Fibroblast of pulmonary artery (primary cell): ENCODE measurements at regions not wholly inside any gene's neighbourhood (a gene's known extent, or its start where the extent isn't known, plus 50 kb on each side); places are given as distances from the start of the nearest gene placed in this dataset.

ENCODE experiments used
- DNase-seq: peaks from one replicate; pipeline ENCODE4 v3.0.0-alpha.2; 2010; ENCODE audit warnings: low read depth
- H3K4me3 ChIP-seq: replicated peaks from 2 replicates; pipeline ENCODE4 v1.5.1; 2011; ENCODE audit warnings: low read depth, mild to moderate bottlenecking, control low read depth, low read length, moderate library complexity
- TF ChIP-seq, protein P1 (sequence below): IDR thresholded peaks from 2 replicates; pipeline ENCODE4 v1.5.1; 2011; ENCODE audit warnings: mild to moderate bottlenecking, control low read depth, low read length, inconsistent platforms; ENCODE audit errors: missing control alignments

DNA sequence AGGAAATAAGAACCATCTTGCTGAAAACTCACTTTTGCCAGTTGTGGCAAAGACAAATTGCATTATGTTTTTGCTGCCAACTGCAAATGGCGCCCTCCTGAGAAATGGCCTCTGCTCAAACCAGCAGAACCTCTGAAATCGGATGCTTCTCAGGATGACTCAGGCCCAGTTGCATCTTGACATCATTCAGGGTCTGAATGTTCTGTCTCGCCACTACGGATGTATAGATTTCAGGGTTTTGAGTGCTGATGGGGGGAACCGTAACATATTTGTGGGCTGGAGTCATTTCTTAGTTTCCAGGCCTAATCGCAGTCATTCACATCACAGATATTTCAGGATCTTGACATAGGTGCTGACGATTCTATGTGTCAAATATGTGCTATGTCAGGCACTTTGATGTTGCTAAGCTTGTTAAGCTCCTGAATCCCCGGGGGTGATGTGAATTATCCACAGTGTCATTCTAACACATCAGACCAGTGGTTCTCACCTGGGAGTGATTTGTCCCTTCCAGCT is 207.1 kb downstream of the NFATC2 start:
- no peak overlapping the region for H3K4me3 ChIP-seq
- TF ChIP-seq, protein P1, sequence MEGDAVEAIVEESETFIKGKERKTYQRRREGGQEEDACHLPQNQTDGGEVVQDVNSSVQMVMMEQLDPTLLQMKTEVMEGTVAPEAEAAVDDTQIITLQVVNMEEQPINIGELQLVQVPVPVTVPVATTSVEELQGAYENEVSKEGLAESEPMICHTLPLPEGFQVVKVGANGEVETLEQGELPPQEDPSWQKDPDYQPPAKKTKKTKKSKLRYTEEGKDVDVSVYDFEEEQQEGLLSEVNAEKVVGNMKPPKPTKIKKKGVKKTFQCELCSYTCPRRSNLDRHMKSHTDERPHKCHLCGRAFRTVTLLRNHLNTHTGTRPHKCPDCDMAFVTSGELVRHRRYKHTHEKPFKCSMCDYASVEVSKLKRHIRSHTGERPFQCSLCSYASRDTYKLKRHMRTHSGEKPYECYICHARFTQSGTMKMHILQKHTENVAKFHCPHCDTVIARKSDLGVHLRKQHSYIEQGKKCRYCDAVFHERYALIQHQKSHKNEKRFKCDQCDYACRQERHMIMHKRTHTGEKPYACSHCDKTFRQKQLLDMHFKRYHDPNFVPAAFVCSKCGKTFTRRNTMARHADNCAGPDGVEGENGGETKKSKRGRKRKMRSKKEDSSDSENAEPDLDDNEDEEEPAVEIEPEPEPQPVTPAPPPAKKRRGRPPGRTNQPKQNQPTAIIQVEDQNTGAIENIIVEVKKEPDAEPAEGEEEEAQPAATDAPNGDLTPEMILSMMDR, result no peak
- DNase-seq, result peak; percentile 95

DNA sequence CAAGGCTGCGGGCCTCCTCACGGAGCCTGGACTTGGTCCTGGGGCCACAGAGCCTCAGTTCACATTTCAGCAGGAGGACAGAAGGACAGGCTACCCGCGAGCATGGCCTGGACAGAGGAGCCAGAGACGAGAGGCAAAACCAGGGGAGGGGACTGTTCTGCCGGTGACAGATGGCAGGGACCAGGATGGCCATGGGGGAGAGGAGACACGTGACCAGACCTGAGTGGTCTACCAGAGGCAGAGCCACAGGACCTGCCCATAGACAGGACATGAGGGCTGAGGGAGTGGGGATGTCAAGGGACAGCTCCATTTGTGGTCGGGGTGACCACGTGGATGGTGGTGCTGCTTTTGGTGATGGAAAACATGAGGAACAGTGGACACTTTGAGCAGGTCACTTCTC is 207.9 kb downstream of the NFATC2 start:
- no peak for DNase-seq
- no peak overlapping the region for H3K4me3 ChIP-seq
- TF ChIP-seq, protein P1, result no peak

DNA sequence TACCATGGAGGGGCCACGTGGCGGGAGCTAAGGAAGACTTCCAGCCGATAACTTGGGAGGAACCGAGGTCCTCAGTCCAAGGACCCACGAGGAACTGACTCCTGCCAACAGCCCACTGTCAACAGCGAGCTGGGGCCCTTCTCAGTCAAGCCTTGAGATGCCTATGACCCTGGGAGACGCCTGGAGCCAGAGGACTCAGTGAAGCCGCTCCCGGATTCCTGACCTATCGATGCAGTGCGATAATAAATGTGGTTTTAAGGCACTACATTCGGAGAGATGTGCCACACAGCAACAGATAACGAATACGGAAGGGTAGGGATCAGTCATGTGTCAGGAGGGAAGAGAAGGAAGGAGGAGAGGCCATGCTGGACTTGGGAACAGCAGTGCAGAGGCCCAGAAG is 208.5 kb downstream of the NFATC2 start:
- TF ChIP-seq, protein P1, result no peak
- H3K4me3 ChIP-seq, result no peak overlapping the region
- DNase-seq, result no peak

DNA sequence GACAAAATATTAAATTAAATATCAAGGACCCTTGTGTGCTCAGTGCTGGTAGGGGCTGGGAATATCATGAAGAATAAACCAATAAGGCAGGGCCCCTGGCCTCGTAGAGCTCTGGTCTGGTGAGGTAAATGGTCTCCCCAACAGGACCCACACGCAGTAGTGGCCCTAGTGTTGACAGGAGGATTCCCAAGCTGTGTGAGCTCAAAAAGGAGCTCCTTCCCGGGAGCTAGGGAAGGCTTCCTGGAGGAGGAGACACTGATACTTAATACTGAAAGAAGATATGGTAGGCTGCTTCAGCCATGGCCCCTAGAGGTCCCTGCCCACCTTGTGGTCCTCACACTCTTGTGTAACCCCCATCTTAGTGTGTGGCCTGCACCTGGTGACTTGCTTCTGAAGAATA is 209.1 kb downstream of the NFATC2 start:
- no peak overlapping the region for H3K4me3 ChIP-seq
- no peak for DNase-seq
- TF ChIP-seq, protein P1, result no peak

DNA sequence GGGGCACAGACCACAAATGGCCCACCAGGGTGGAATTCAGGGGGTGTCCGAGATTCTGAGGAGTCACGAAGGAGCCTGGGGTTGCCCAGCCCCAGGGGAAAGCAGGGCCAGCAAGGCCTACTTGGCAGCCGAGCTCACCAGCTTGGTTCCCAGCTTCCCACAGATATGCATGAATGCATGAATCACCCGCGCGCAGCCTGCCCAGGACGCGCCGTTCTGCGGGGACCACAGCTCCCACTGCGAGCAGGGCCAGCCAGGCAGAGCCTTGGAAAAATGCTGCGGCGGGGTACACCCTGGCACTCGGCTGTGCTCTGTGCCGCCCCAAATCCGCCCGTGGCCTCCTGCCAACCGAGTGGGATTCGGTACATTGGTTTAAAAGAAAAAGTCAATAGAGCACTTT is 211.0 kb downstream of the NFATC2 start:
- DNase-seq, result no peak

DNA sequence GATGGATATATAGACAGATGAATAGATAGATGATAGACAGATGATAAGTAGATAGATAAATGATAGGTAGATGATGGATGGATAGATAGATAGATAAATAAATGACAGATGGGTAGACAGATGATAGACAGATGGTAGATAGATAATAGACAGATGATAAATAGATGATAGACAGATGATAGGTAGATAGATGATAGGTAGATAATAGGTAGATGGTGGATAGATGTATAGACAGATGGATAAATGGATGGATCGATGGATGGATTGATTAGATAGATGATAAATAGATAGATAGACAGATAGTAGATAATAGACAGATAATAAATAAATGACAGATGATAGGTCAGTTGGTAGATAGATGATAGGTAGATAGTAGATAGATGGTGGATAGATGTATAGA is 212.7 kb downstream of the NFATC2 start:
- DNase-seq, result no peak
- TF ChIP-seq, protein P1, result no peak
- no peak overlapping the region for H3K4me3 ChIP-seq

More for the DNA sequence above, 211.0 kb downstream of the NFATC2 start:
- no peak overlapping the region for H3K4me3 ChIP-seq
- TF ChIP-seq, protein P1, result no peak

DNA sequence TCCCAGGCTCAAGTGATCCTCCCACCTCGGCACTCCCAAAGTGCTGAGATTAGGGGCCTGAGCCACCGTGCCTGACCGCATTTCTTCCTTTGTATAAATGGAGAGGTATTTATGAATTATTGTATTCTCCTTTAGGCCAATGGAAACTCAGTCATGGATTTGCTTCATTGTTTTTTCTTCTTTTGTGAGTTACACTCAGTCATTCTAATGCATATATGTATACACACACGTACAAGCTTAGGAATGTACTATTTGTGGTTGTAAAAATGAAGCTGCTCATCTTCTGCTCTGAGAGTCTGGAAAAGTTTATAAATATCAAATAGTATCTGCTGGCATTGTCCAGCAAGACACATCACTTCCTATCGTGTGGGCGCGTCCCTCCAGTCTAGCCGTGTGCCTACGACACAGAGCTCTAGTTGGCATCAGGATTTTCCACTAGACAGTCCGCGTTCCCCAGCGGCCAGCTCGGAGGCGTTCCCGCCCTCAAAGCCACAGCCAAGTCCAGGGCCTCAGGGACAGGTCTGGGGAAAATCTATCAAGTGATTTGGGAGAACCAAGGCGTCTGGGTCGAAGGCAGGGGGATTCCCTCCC is 215.2 kb downstream of the NFATC2 start:
- peak; percentile 69 for DNase-seq
- no peak overlapping the region for H3K4me3 ChIP-seq

More for the DNA sequence above, 215.2 kb downstream of the NFATC2 start:
- TF ChIP-seq, protein P1, result no peak
